Spleen (tissue), 7 donors: ENCODE measurements at regions not wholly inside any gene's neighbourhood (a gene's known extent, or its start where the extent isn't known, plus 50 kb on each side); places are given as distances from the start of the nearest gene placed in this dataset.

ENCODE experiments used
- POLR2A ChIP-seq, 3 donors: fragments of 450-650 bp; IDR thresholded peaks; one replicate each; pipeline ENCODE4 v1.5.1; 2017; ENCODE audit warnings: antibody characterized with exemption in 3 of 3, mild to moderate bottlenecking in 1 of 3
- POLR2AphosphoS5 ChIP-seq, 3 donors: sonication (generic); formaldehyde crosslinking; IDR thresholded peaks; one replicate each; pipeline ENCODE4 v1.5.1; 2017; ENCODE audit warnings: antibody characterized with exemption in 3 of 3
- TF ChIP-seq, protein P1 (sequence below), 11 experiments: fragments of 200-600 bp in 7 of 11; fragments of 450-650 bp in 4 of 11; sonication (generic) in 4 of 11; IDR thresholded peaks in 8 of 11; conservative IDR thresholded peaks in 3 of 11; 1 replicate in 7 of 11; 2 replicates in 4 of 11; pipeline versions ENCODE4 v1.4.0 to v1.8.0; 2016 to 2021; ENCODE audit warnings: antibody characterized with exemption in 11 of 11, inconsistent platforms in 4 of 11, mild to moderate bottlenecking in 1 of 11
- donor health status: DM: no; HTN: no; CAD: no; lungs with moderate emphysema.
- donor health status: DM: no; HTN: no; CAD: no.
- donor health status: DM: no; HTN: no; CAD: no.

DNA sequence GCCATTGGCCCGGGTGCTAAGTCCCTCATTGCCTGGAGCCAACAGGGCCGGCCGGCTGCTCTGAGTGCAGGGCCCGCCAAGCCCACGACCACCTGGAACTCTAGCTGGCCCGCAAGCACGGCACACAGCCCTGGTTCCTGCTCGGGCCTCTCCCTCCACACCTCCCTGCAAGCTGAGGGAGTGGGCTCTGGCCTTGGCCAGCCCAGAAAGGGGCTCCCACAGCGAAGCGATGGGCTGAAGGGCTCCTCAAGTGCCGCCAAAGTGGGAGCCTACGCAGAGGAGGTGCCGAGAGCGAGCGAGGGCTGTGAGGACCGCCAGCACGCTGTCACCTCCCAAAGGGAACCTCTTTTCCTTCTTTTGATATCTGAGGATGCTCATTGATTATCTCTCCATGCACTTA lies 283.4 kb downstream of the PRDM2 start:
- TF ChIP-seq, protein P1, sequence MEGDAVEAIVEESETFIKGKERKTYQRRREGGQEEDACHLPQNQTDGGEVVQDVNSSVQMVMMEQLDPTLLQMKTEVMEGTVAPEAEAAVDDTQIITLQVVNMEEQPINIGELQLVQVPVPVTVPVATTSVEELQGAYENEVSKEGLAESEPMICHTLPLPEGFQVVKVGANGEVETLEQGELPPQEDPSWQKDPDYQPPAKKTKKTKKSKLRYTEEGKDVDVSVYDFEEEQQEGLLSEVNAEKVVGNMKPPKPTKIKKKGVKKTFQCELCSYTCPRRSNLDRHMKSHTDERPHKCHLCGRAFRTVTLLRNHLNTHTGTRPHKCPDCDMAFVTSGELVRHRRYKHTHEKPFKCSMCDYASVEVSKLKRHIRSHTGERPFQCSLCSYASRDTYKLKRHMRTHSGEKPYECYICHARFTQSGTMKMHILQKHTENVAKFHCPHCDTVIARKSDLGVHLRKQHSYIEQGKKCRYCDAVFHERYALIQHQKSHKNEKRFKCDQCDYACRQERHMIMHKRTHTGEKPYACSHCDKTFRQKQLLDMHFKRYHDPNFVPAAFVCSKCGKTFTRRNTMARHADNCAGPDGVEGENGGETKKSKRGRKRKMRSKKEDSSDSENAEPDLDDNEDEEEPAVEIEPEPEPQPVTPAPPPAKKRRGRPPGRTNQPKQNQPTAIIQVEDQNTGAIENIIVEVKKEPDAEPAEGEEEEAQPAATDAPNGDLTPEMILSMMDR (IDR thresholded peaks at IDR 0.05 in 8 of 11, conservative IDR thresholded peaks at IDR 0.05 in 3 of 11): no peak
- no peak for TF ChIP-seq POLR2A (IDR thresholded peaks at IDR 0.05)
- no peak for TF ChIP-seq POLR2AphosphoS5 (IDR thresholded peaks at IDR 0.05)
